Panc1 (cell line): ENCODE measurements at regions not wholly inside any gene's neighbourhood (a gene's known extent, or its start where the extent isn't known, plus 50 kb on each side); places are given as distances from the start of the nearest gene placed in this dataset.

Experiments
- ATAC-seq: fragments of 200-7000 bp; cut with Tn5 transposase; 2 replicates; pipeline ENCODE4 v1.9.1; 2020; ENCODE audit warnings: mild to moderate bottlenecking, moderate library complexity
- BruUV-seq: library from RNA; stranded (reverse); fragments of 400-500 nt; replicated peaks from 2 replicates; lab custom pipeline; 2021; lab: Mats Ljungman, UMichigan
- CTCF ChIA-PET: fragments of 300-600 bp; sonication (Branson Sonifier 250); formaldehyde crosslinking; loops from one replicate; lab custom pipeline; 2022; ENCODE audit warnings: antibody characterized with exemption; lab: Charles Lee
- POLR2A ChIA-PET: fragments of 300-600 bp; sonication (Branson Sonifier 250); formaldehyde crosslinking; loops from one replicate; lab custom pipeline; 2022; ENCODE audit warnings: antibody characterized with exemption; lab: Charles Lee
- DNase-seq: peaks from one replicate; pipeline ENCODE4 v3.0.0-alpha.2; 2010; ENCODE audit warnings: low read depth, low spot score
- H3K27ac ChIP-seq: 2 replicates; pipeline ENCODE4 v1.5.1; 2011; ENCODE audit warnings: mild to moderate bottlenecking, low read length, inconsistent platforms
- H3K27me3 ChIP-seq: fragments of 200-500 bp; sonication (Bioruptor generic); 2 replicates; pipeline ENCODE4 v1.6.0; 2014; ENCODE audit warnings: low read length, inconsistent platforms; ENCODE audit not compliant: control insufficient read depth, insufficient read depth
- H3K36me3 ChIP-seq: fragments of 200-500 bp; sonication (Bioruptor generic); 2 replicates; pipeline ENCODE4 v1.5.1; 2014; ENCODE audit warnings: inconsistent platforms, mild to moderate bottlenecking, low read length, moderate library complexity; ENCODE audit not compliant: control insufficient read depth, insufficient read depth
- H3K4me1 ChIP-seq: 2 replicates; pipeline ENCODE4 v1.5.1; 2011; ENCODE audit warnings: inconsistent platforms, mild to moderate bottlenecking, low read length, moderate library complexity; ENCODE audit not compliant: control insufficient read depth, insufficient read depth
- H3K4me3 ChIP-seq, 2 experiments: 2 replicates each; pipeline ENCODE4 v1.5.1; 2011 to 2012; ENCODE audit warnings: low read depth in 2 of 2, low read length in 2 of 2, mild to moderate bottlenecking in 2 of 2, inconsistent platforms in 1 of 2, moderate library complexity in 1 of 2
- H3K9me3 ChIP-seq: fragments of 200-500 bp; sonication (Bioruptor generic); 2 replicates; pipeline ENCODE4 v1.5.1; 2014; ENCODE audit warnings: low read depth, mild to moderate bottlenecking, inconsistent platforms, low read length, moderate library complexity; ENCODE audit not compliant: control insufficient read depth, insufficient read depth
- CTCF ChIP-seq: fragments of 450-650 bp; IDR thresholded peaks from 2 replicates; pipeline ENCODE4 v1.5.1; 2017; ENCODE audit warnings: mild to moderate bottlenecking
- POLR2AphosphoS5 ChIP-seq: IDR thresholded peaks from 2 replicates; pipeline ENCODE4 v1.6.1; 2012; ENCODE audit warnings: mild to moderate bottlenecking, low read depth, low read length, moderate library complexity
- REST ChIP-seq, 2 experiments: IDR thresholded peaks; 2 replicates each; pipeline ENCODE4 v1.6.1; 2011 to 2012; ENCODE audit warnings: low read depth in 2 of 2, control low read depth in 1 of 2, low read length in 1 of 2, mild to moderate bottlenecking in 1 of 2, moderate library complexity in 1 of 2; ENCODE audit not compliant: insufficient read depth in 1 of 2
- SIN3A ChIP-seq: IDR thresholded peaks from 2 replicates; pipeline ENCODE4 v1.6.1; 2012; ENCODE audit warnings: low read depth, mild to moderate bottlenecking, low read length, moderate library complexity, borderline replicate concordance; ENCODE audit not compliant: insufficient read depth
- TCF7L2 ChIP-seq: IDR thresholded peaks from 2 replicates; pipeline ENCODE4 v1.6.1; 2011; ENCODE audit warnings: mild to moderate bottlenecking, low read depth, low read length, inconsistent platforms
- in situ Hi-C: cut with HindIII; loops from 2 replicates; pipeline ENCODE4 v1.10.0; 2016; ENCODE audit warnings: low sequenced_read_pairs, low pct_unique_long_range_greater_than_20kb
- intact Hi-C: fragments of 100-400 bp; cut with micrococcal nuclease; formaldehyde crosslinking; loops from one replicate; pipeline ENCODE4 v1.10.0; 2022; ENCODE audit not compliant: unreplicated experiment

- Histone ChIP-seq H3K9me3 (no peaks in the 10 kb centered on the region), H3K4me1 (no peaks in the 10 kb centered on the region), H3K27me3 (no peaks in the 10 kb centered on the region), H3K4me3 (no peak overlapping the region), H3K27ac (no peak overlapping the region), H3K36me3 (no peaks in the 10 kb centered on the region)
- TF ChIP-seq POLR2AphosphoS5 = no peak
- no peak for TF ChIP-seq TCF7L2
- no peak for TF ChIP-seq REST (IDR thresholded peaks at IDR 0.05; ENCODE audit: insufficient read depth in 1 of 2, low read depth in 2 of 2, low read length in 1 of 2)
- no peak for TF ChIP-seq CTCF
- intact Hi-C loops (no loop called here), in situ Hi-C loops (no loop called here)
- POLR2A ChIA-PET = no interaction called here
- no peak for DNase-seq
- CTCF ChIA-PET = no interaction called here
- no peak for ATAC-seq
- no TSS peak for BruUV-seq
These were observed 66.6 kb upstream of the TOX3 start for GRCh38 chr16:52613508-52613907.

GRCh38 chr16:52611817-52612673, 65.1 kb upstream of the TOX3 start:
- ATAC-seq = no peak
- Histone ChIP-seq H3K4me3 (no peak overlapping the region), H3K27ac (no peak overlapping the region), H3K36me3 (no peaks in the 10 kb centered on the region), H3K9me3 (no peaks in the 10 kb centered on the region), H3K27me3 (no peaks in the 10 kb centered on the region), H3K4me1 (no peaks in the 10 kb centered on the region)
- ChIA-PET POLR2A (no interaction called here), CTCF (no interaction called here)
- BruUV-seq = no TSS peak
- in situ Hi-C loops = no loop called here
- no peak for TF ChIP-seq CTCF
- no peak for TF ChIP-seq TCF7L2
- TF ChIP-seq POLR2AphosphoS5 = no peak
- TF ChIP-seq REST (IDR thresholded peaks at IDR 0.05; ENCODE audit: insufficient read depth in 1 of 2, low read depth in 2 of 2, low read length in 1 of 2) = no peak
- no peak for TF ChIP-seq SIN3A
- intact Hi-C loops = no loop called here
- no peak for DNase-seq
